SH-SY5Y (cell line): ENCODE measurements at regions not wholly inside any gene's neighbourhood (a gene's known extent, or its start where the extent isn't known, plus 50 kb on each side); places are given as distances from the start of the nearest gene placed in this dataset.

ENCODE experiments used
- GATA2 ChIP-seq: IDR thresholded peaks from 2 replicates; pipeline ENCODE4 v1.6.1; 2011; ENCODE audit warnings: mild to moderate bottlenecking, low read depth, low read length
- GATA3 ChIP-seq: IDR thresholded peaks from 2 replicates; pipeline ENCODE4 v1.6.1; 2011; ENCODE audit warnings: low read depth, mild to moderate bottlenecking, low read length, moderate library complexity

DNA sequence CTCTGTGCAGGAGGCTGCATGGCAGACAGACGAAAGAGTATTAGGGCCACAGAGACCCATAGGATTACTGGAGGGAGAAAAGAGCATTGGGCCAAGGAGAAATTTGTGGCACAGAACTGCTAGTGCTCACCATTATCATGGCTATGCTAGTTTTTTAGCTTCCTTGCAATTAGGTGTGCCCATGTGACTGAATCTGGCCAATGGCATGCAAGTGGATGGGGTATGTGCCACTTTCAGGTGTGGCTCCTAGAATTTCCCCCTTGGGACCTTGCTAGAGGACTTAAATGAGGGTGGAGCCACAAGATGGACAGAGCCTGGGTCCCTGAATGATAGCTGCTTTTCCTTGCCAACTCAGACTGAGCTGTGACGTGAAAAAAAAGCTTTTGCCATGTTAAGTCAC lies 73.9 kb upstream of the TENM4 start:
- TF ChIP-seq GATA3: no peak
- no peak for TF ChIP-seq GATA2
